DMS79 (cell line): ENCODE measurements at regions not wholly inside any gene's neighbourhood (a gene's known extent, or its start where the extent isn't known, plus 50 kb on each side); places are given as distances from the start of the nearest gene placed in this dataset.

ENCODE experiments used
- DNase-seq: peaks from one replicate; lab custom pipeline; 2025; lab: John Stamatoyannopoulos, UW

DNA sequence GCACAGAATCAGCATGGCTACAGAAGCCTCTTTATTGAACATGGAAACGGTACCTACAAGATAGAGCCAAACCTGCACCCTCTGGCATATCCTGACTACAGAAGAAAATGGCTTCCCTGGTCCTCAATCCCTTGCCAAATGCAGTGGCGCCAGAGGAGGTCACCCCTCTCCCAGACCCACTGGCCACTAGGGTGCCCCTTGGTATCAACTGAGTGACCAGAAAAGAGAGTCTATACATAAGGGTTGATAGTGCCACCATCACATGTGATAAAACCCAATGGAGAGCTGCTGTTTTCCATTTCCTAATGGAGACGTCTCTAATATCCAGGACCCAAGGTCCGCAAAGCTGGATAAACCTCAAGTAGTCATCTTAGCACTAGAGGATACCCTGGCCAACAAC lies 52.7 kb upstream of the ALK start:
- no peak for DNase-seq

GRCh38 chr2:29977284-29977683 lies 55.9 kb upstream of the ALK start:
- no peak for DNase-seq

GRCh38 chr2:29981402-29981801 lies 60.0 kb upstream of the ALK start:
- DNase-seq = no peak

- DNase-seq = no peak
Observed at GRCh38 chr2:29983308-29983707, 61.9 kb upstream of the ALK start.

DNA sequence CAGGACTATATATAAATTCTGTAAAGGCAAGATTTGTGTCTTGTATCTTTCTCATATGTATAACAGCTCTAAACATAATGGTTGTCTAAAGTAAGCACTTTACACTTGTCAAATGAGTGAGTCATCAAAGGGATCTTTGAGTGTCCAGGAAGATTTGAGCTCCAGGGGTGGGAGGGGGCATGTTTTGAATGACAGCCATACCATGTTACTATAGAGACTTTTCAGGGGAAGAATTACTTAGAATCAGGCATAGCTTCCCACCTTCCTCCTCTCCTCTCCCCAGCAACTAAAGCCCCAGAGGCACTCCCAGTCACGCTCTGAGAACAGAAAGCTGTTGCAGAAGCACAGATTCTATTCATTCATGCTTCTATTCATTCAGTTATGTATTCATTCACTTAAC lies 65.8 kb upstream of the ALK start:
- no peak for DNase-seq

DNA sequence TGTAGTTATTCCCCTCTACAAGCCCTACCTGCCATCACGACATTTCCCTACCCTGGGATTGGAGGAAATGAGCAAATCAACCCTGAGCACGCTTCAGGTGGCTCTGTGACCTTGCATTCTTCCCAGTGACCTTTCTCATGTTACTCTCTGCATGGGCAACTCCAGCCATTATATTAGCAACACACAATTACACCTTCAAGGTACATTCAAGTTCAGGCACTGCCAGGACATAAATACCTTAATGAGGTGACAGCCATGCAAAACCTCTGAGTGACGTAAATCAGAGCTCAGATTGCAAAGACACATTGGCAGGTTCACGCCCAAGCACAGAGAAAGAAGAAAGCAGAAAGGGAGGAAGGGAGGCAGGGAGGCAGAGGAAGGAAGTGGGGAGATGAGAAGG lies 68.7 kb upstream of the ALK start:
- DNase-seq = no peak

- no peak for DNase-seq
Observed at GRCh38 chr2:29991086-29991485, 69.7 kb upstream of the ALK start.

DNA sequence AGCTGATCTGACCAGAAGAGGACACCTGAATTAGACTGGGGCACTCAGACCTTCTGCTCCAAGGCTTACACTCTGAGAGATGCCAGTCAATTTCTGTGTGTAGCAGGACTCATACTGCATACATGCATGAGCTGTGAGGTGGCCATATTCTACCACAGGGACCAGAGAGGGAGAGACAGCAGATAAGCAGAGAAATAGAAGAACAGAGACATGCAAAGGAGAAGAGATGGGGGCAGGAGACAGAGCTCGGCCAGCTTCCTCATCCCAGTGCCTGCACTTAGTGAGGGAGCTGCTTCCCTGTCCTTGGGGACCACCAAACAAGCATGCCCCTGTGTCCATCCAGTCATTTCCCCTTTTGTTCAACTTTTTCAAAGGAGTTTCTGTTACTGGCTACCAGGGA lies 73.9 kb upstream of the ALK start:
- no peak for DNase-seq

- no peak for DNase-seq
Observed at GRCh38 chr2:30003128-30003527, 81.7 kb upstream of the ALK start.

GRCh38 chr2:30022444-30023071 lies 101.2 kb upstream of the ALK start:
- DNase-seq = no peak

GRCh38 chr2:30024281-30024680 lies 102.9 kb upstream of the ALK start:
- DNase-seq = no peak

GRCh38 chr2:30026091-30027055 lies 105.0 kb upstream of the ALK start:
- DNase-seq = peak; percentile 7

DNA sequence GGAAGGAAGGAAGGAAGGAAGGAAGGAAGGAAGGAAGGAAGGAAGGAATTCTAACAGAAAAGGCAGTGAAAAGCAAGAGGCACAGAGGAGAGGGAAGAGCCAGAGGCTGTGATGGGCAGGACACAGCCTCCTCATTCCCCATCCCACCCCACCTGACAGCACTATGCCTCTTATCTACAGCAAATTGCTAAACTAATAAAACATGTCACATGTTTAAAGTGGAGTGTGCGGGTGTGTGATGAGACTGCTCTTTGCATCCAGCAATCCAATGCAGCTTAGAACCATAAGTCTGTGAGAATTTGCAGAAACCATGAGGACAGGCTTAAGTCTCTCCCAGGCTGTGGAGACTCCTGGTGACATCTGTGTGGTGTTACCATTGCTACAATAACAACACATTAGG lies 108.4 kb upstream of the ALK start:
- DNase-seq = no peak

DNA sequence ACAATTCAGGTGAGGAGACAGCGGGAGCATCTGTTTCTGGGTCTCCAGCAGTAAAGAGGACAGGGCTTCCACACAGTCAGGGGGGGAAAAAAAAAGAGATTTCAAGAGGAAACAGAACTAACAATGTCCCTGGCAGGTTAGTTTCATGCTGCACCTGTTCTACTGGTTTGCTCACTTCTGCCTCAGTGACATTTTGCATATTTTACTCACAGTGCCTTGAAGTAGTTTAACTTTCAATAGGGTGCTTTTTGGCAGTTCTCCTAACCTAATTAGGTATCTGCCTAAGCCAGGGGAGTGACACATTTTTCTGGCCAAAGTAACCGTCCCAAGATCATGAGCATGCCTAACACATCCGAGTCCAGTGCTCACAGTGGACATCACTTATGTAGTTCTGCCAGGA lies 109.0 kb upstream of the ALK start:
- DNase-seq = no peak

GRCh38 chr2:30031184-30031583 lies 109.8 kb upstream of the ALK start:
- no peak for DNase-seq

GRCh38 chr2:30034052-30034775 lies 112.6 kb upstream of the YPEL5 start:
- no peak for DNase-seq

- DNase-seq = no peak
Observed at GRCh38 chr2:30037016-30037415, 109.8 kb upstream of the YPEL5 start.

DNA sequence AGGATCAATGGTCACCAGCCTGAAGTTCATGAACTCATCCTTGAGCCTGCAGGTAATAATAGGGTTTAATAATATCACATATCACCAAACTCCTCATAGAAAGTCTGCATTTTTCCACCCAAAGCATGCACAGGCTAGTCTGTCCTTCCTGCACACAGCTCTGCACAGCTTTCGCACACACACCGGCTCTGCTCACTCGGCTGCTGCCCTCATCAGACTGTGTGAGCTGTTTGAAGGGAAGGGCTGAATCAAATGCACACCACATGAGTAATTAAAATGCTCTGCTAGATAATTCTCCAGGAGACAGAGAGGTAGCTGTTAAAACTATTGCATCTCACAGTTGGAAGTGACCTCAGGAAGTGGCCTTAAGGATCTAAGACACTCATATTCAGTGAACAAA lies 108.4 kb upstream of the YPEL5 start:
- no peak for DNase-seq

DNA sequence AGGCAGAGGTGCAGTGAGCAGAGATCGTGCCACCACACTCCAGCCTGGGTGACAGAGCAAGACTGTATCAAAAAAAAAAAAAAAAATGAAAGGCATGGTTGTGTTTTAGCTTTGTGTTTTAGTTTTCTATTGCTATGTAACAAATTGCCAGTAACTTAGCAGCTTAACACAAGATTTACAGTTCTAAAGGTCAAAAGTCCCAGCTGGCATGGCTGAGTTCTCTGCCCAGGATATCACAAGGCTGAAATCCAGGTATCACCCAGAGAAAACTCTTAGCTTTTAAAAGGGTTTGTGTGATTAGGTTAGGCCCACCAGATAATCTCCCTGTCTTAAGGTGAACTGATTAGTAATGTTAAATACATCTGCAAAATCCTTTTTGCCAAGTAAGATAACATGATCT lies 107.7 kb upstream of the YPEL5 start:
- no peak for DNase-seq

DNA sequence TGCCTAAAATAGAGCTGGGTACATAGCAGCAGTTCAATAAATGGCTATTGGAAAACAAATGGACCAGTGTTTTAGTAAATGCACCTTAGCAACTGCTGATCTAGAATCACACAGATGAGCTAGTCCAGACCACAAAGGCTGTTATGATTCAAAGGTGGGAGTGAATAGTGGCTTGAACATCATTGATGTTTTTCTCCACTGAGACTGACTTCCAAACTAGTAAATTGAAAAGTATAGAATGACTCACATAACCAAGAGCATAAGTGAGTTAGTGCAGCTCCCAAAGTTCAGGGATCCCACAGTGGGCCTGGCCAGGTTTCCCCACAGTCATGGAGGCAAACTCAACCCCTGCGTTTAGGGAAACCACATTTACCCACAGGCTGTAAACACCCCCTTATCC lies 106.7 kb upstream of the YPEL5 start:
- DNase-seq = no peak

GRCh38 chr2:30041884-30042283 lies 104.9 kb upstream of the YPEL5 start:
- DNase-seq = no peak

- DNase-seq = no peak
Observed at GRCh38 chr2:30046396-30046795, 100.4 kb upstream of the YPEL5 start.

- no peak for DNase-seq
Observed at GRCh38 chr2:30046979-30047378, 99.8 kb upstream of the YPEL5 start.
